Stimulated activated CD8-positive, alpha-beta memory T cell treated with anti-CD3 and anti-CD28 coated beads, Interleukin-15, amount 100 ng/mL, for 48 hours (primary cell): ENCODE measurements at regions not wholly inside any gene's neighbourhood (a gene's known extent, or its start where the extent isn't known, plus 50 kb on each side); places are given as distances from the start of the nearest gene placed in this dataset.

Source experiments
- DNase-seq, 2 donors: peaks; one replicate each; pipeline ENCODE4 v3.0.0-alpha.2; 2020; ENCODE audit warnings: low read depth in 2 of 2

GRCh38 chr1:14302025-14302424 lies 296.5 kb upstream of the KAZN start:
- DNase-seq: no peak

GRCh38 chr1:14303011-14303410 lies 295.5 kb upstream of the KAZN start:
- DNase-seq: no peak

- no peak for DNase-seq
Measured at GRCh38 chr1:14304381-14304865, 294.1 kb upstream of the KAZN start.

GRCh38 chr1:14308460-14308859 lies 290.0 kb upstream of the KAZN start:
- no peak for DNase-seq

- DNase-seq: no peak
Measured at GRCh38 chr1:14309984-14310383, 288.5 kb upstream of the KAZN start.

GRCh38 chr1:14310476-14310875 lies 288.0 kb upstream of the KAZN start:
- DNase-seq: no peak

GRCh38 chr1:14313731-14314431 lies 284.6 kb upstream of the KAZN start:
- no peak for DNase-seq

GRCh38 chr1:14318830-14319229 lies 279.7 kb upstream of the KAZN start:
- no peak for DNase-seq

- no peak for DNase-seq
Measured at GRCh38 chr1:14320518-14320917, 278.0 kb upstream of the KAZN start.

- DNase-seq: no peak
Measured at GRCh38 chr1:14320986-14321385, 277.5 kb upstream of the KAZN start.

- no peak for DNase-seq
Measured at GRCh38 chr1:14321422-14321821, 277.1 kb upstream of the KAZN start.

GRCh38 chr1:14323568-14324247 lies 274.8 kb upstream of the KAZN start:
- DNase-seq: no peak

- DNase-seq: no peak
Measured at GRCh38 chr1:14324248-14324630, 274.2 kb upstream of the KAZN start.

GRCh38 chr1:14326857-14327256 lies 271.6 kb upstream of the KAZN start:
- no peak for DNase-seq

GRCh38 chr1:14328685-14329084 lies 269.8 kb upstream of the KAZN start:
- no peak for DNase-seq

GRCh38 chr1:14332158-14332557 lies 266.3 kb upstream of the KAZN start:
- DNase-seq: no peak

GRCh38 chr1:14334336-14335176 lies 263.9 kb upstream of the KAZN start:
- DNase-seq: no peak

GRCh38 chr1:14338509-14338908 lies 260.0 kb upstream of the KAZN start:
- DNase-seq: no peak

- DNase-seq: no peak
Measured at GRCh38 chr1:14339288-14339687, 259.2 kb upstream of the KAZN start.

- DNase-seq: no peak
Measured at GRCh38 chr1:14340002-14340785, 258.3 kb upstream of the KAZN start.

GRCh38 chr1:14341147-14341546 lies 257.3 kb upstream of the KAZN start:
- no peak for DNase-seq
